ENCODE measurements at regions not wholly inside any gene's neighbourhood (a gene's known extent, or its start where the extent isn't known, plus 50 kb on each side); places are given as distances from the start of the nearest gene placed in this dataset.
A peak's percentile ranks its signal among the peaks of the same experiment; 100 is the strongest.

DNA sequence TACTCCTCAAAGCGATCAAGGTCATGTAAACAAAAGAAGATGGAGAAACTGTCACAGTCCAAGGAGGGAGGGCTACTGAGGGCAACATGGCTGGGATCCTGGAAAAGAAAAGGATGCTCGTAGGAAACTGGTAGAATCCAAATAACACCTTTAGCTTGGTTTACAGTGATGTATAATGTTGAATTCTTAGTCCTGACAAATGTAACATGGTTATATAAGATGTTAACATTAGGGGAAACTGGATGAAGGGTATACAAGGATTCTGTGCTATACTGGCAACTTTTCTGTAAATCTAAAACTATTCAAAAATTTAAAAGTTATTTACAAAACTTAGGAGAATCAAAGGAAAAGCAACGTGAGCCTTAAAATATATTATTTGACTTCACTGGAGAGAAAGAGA is 257.0 kb downstream of the TTC32 start:
- Histone ChIP-seq H3K27ac (ENCODE audit: extremely low read depth, low read depth, low read length) (no peak overlapping the region), H3K4me1 (ENCODE audit: control insufficient read depth, insufficient read depth, low read length) (no peaks in the 10 kb centered on the region), H3K36me3 (ENCODE audit: control insufficient read depth in 2 of 2, insufficient read depth in 1 of 2, low read length in 2 of 2) (no peaks in the 10 kb centered on the region), H3K9me3 (ENCODE audit: control insufficient read depth, insufficient read depth, low read depth, low read length) (no peaks in the 10 kb centered on the region), H3K4me3 (ENCODE audit: low read depth, low read length) (no peak overlapping the region)
- TF ChIP-seq ZNF529 (tag by site-specific recombination; IDR thresholded peaks at IDR 0.05; ENCODE audit: insufficient replicate concordance) = peak; percentile 94
- TF ChIP-seq, protein P1, sequence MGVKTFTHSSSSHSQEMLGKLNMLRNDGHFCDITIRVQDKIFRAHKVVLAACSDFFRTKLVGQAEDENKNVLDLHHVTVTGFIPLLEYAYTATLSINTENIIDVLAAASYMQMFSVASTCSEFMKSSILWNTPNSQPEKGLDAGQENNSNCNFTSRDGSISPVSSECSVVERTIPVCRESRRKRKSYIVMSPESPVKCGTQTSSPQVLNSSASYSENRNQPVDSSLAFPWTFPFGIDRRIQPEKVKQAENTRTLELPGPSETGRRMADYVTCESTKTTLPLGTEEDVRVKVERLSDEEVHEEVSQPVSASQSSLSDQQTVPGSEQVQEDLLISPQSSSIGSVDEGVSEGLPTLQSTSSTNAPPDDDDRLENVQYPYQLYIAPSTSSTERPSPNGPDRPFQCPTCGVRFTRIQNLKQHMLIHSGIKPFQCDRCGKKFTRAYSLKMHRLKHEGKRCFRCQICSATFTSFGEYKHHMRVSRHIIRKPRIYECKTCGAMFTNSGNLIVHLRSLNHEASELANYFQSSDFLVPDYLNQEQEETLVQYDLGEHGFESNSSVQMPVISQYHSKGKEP (tag by site-specific recombination; IDR thresholded peaks at IDR 0.05) = no peak
- TF ChIP-seq ZNF248 (tag by site-specific recombination; IDR thresholded peaks at IDR 0.05) = no peak
- TF ChIP-seq ZFHX2 (tag by site-specific recombination; conservative IDR thresholded peaks at IDR 0.05) = no peak
- POLR2A ChIA-PET = no interaction called here
- CTCF ChIA-PET = interaction anchor here (0.6 kb wide), 1 partner anchor 1141 kb away, joined by 3 read pairs; no protein-coding TSS in a partner anchor

- H3K4me1 ChIP-seq (ENCODE audit: control insufficient read depth, insufficient read depth, low read length) = no peaks in the 10 kb centered on the region
- POLR2A ChIA-PET = no interaction called here
- no peaks in the 10 kb centered on the region for H3K36me3 ChIP-seq (ENCODE audit: control insufficient read depth in 2 of 2, insufficient read depth in 1 of 2, low read length in 2 of 2)
- no peak overlapping the region for H3K4me3 ChIP-seq (ENCODE audit: low read depth, low read length)
- H3K27ac ChIP-seq (ENCODE audit: extremely low read depth, low read depth, low read length) = no peak overlapping the region
- CTCF ChIA-PET = interaction anchor here (0.7 kb wide), 1 partner anchor 205 kb away, joined by 3 read pairs; no protein-coding TSS in a partner anchor
- H3K9me3 ChIP-seq (ENCODE audit: control insufficient read depth, insufficient read depth, low read depth, low read length) = no peaks in the 10 kb centered on the region
- TF ChIP-seq ZNF555 (tag by site-specific recombination; conservative IDR thresholded peaks at IDR 0.05) = no peak
- TF ChIP-seq ZNF391 (tag by site-specific recombination; IDR thresholded peaks at IDR 0.05; ENCODE audit: borderline replicate concordance, low read depth) = no peak
- no peak for TF ChIP-seq ZNF670 (tag by site-specific recombination; IDR thresholded peaks at IDR 0.05; ENCODE audit: low read depth)
- no peak for TF ChIP-seq OSR2 (tag by site-specific recombination; IDR thresholded peaks at IDR 0.05)
- TF ChIP-seq ZNF645 (tag by site-specific recombination; IDR thresholded peaks at IDR 0.05) = no peak
- TF ChIP-seq ZNF529 (tag by site-specific recombination; IDR thresholded peaks at IDR 0.05; ENCODE audit: insufficient replicate concordance) = no peak
- no peak for TF ChIP-seq ZNF112 (tag by site-specific recombination; IDR thresholded peaks at IDR 0.05)
- TF ChIP-seq ZNF394 (tag by site-specific recombination; IDR thresholded peaks at IDR 0.05; ENCODE audit: borderline replicate concordance) = no peak
- no peak for TF ChIP-seq SALL2 (tag by site-specific recombination; IDR thresholded peaks at IDR 0.05; ENCODE audit: borderline replicate concordance)
- TF ChIP-seq ZNF366 (tag by site-specific recombination; conservative IDR thresholded peaks at IDR 0.05) = no peak
- TF ChIP-seq SP2 (tag by site-specific recombination; IDR thresholded peaks at IDR 0.05) = no peak
- no peak for TF ChIP-seq ZNF623 (tag by site-specific recombination; IDR thresholded peaks at IDR 0.05)
- TF ChIP-seq ZNF664 (tag by site-specific recombination; IDR thresholded peaks at IDR 0.05) = no peak
- TF ChIP-seq, protein P2, sequence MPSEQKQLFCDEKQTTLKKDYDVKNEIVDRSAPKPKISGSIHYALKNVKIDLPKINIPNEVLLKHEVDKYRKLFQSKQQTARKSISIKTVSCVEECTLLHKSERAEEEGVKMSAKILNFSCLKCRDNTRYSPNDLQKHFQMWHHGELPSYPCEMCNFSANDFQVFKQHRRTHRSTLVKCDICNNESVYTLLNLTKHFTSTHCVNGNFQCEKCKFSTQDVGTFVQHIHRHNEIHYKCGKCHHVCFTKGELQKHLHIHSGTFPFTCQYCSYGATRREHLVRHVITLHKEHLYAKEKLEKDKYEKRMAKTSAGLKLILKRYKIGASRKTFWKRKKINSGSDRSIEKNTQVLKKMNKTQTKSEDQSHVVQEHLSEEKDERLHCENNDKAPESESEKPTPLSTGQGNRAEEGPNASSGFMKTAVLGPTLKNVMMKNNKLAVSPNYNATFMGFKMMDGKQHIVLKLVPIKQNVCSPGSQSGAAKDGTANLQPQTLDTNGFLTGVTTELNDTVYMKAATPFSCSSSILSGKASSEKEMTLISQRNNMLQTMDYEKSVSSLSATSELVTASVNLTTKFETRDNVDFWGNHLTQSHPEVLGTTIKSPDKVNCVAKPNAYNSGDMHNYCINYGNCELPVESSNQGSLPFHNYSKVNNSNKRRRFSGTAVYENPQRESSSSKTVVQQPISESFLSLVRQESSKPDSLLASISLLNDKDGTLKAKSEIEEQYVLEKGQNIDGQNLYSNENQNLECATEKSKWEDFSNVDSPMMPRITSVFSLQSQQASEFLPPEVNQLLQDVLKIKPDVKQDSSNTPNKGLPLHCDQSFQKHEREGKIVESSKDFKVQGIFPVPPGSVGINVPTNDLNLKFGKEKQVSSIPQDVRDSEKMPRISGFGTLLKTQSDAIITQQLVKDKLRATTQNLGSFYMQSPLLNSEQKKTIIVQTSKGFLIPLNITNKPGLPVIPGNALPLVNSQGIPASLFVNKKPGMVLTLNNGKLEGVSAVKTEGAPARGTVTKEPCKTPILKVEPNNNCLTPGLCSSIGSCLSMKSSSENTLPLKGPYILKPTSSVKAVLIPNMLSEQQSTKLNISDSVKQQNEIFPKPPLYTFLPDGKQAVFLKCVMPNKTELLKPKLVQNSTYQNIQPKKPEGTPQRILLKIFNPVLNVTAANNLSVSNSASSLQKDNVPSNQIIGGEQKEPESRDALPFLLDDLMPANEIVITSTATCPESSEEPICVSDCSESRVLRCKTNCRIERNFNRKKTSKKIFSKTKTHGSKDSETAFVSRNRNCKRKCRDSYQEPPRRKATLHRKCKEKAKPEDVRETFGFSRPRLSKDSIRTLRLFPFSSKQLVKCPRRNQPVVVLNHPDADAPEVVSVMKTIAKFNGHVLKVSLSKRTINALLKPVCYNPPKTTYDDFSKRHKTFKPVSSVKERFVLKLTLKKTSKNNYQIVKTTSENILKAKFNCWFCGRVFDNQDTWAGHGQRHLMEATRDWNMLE (tag by site-specific recombination; conservative IDR thresholded peaks at IDR 0.05; ENCODE audit: low read depth) = no peak
These were observed 258.7 kb downstream of the TTC32 start for GRCh38 chr2:19643117-19643518.
